ENCODE measurements at regions not wholly inside any gene's neighbourhood (a gene's known extent, or its start where the extent isn't known, plus 50 kb on each side); places are given as distances from the start of the nearest gene placed in this dataset.

GRCh38 chr9:78507037-78507436, 210.1 kb downstream of the PSAT1 start:
- no peak for DNase-seq

- DNase-seq = no peak
These were observed 213.1 kb downstream of the PSAT1 start for GRCh38 chr9:78510035-78510434.

GRCh38 chr9:78515108-78515507, 218.2 kb downstream of the PSAT1 start:
- DNase-seq = no peak

- DNase-seq = no peak
These were observed 222.9 kb downstream of the PSAT1 start for GRCh38 chr9:78519786-78520185.

GRCh38 chr9:78521680-78522079, 224.8 kb downstream of the PSAT1 start:
- no peak for DNase-seq

GRCh38 chr9:78525986-78526560, 229.1 kb downstream of the PSAT1 start:
- DNase-seq = no peak

- no peak for DNase-seq
These were observed 236.6 kb downstream of the PSAT1 start for GRCh38 chr9:78533500-78533899.

GRCh38 chr9:78539188-78539587, 242.3 kb downstream of the PSAT1 start:
- DNase-seq = no peak

GRCh38 chr9:78539904-78540303, 243.0 kb downstream of the PSAT1 start:
- no peak for DNase-seq

- DNase-seq = no peak
These were observed 245.0 kb downstream of the PSAT1 start for GRCh38 chr9:78541868-78542443.

- DNase-seq = no peak
These were observed 245.7 kb downstream of the PSAT1 start for GRCh38 chr9:78542491-78543181.

GRCh38 chr9:78543353-78543752, 246.4 kb downstream of the PSAT1 start:
- DNase-seq = no peak

- DNase-seq = no peak
These were observed 247.3 kb downstream of the PSAT1 start for GRCh38 chr9:78544230-78544629.

GRCh38 chr9:78547831-78548230, 250.9 kb downstream of the PSAT1 start:
- no peak for DNase-seq

GRCh38 chr9:78548670-78549069, 251.7 kb downstream of the PSAT1 start:
- no peak for DNase-seq

GRCh38 chr9:78549711-78550110, 252.8 kb downstream of the PSAT1 start:
- no peak for DNase-seq

- no peak for DNase-seq
These were observed 255.9 kb downstream of the PSAT1 start for GRCh38 chr9:78552802-78553201.

GRCh38 chr9:78557540-78557939, 260.6 kb downstream of the PSAT1 start:
- no peak for DNase-seq

- DNase-seq = no peak
These were observed 262.5 kb downstream of the PSAT1 start for GRCh38 chr9:78559449-78559885.

GRCh38 chr9:78562021-78562420, 265.1 kb downstream of the PSAT1 start:
- DNase-seq = no peak

GRCh38 chr9:78563269-78563668, 266.3 kb downstream of the PSAT1 start:
- DNase-seq = no peak

GRCh38 chr9:78565481-78565880, 268.6 kb downstream of the PSAT1 start:
- DNase-seq = no peak

GRCh38 chr9:78566521-78566920, 269.6 kb downstream of the PSAT1 start:
- no peak for DNase-seq

- no peak for DNase-seq
These were observed 270.2 kb downstream of the PSAT1 start for GRCh38 chr9:78566948-78567675.
